OCI-LY7 (cell line): ENCODE measurements at regions not wholly inside any gene's neighbourhood (a gene's known extent, or its start where the extent isn't known, plus 50 kb on each side); places are given as distances from the start of the nearest gene placed in this dataset.

ENCODE experiments used
- BruUV-seq: library from RNA; stranded (reverse); fragments of 400-500 nt; replicated peaks from 2 replicates; lab custom pipeline; 2021; lab: Mats Ljungman, UMichigan
- CTCF ChIA-PET: fragments of 300-600 bp; sonication (Branson Sonifier 250); formaldehyde crosslinking; loops from one replicate; lab custom pipeline; 2022; ENCODE audit warnings: antibody characterized with exemption; ENCODE audit not compliant: unreplicated experiment; lab: Charles Lee
- POLR2A ChIA-PET: fragments of 300-600 bp; sonication (Branson Sonifier 250); formaldehyde crosslinking; loops from one replicate; lab custom pipeline; 2022; ENCODE audit warnings: antibody characterized with exemption; lab: Charles Lee
- DNase-seq: peaks from one replicate; pipeline ENCODE4 v3.0.0-alpha.2; 2015; ENCODE audit warnings: low spot score
- H2AFZ ChIP-seq: fragments of 200-600 bp; sonication (generic), shearing (Covaris generic); 2 replicates; pipeline ENCODE4 v1.6.1; 2014; ENCODE audit warnings: mild to moderate bottlenecking, antibody characterized with exemption, low read length, moderate library complexity
- H3K27ac ChIP-seq: fragments of 200-600 bp; sonication (generic); 2 replicates; pipeline ENCODE4 v1.5.1; 2014; ENCODE audit warnings: mixed run types, low read depth, mild to moderate bottlenecking, moderate library complexity, low read length, inconsistent platforms; ENCODE audit not compliant: poor library complexity, severe bottlenecking
- H3K36me3 ChIP-seq: fragments of 200-600 bp; sonication (generic); 2 replicates; pipeline ENCODE4 v1.6.1; 2014; ENCODE audit warnings: mild to moderate bottlenecking, antibody characterized with exemption, low read length, moderate library complexity, mixed read lengths; ENCODE audit not compliant: insufficient read depth
- H3K4me1 ChIP-seq: fragments of 200-600 bp; sonication (generic); 2 replicates; pipeline ENCODE4 v1.5.1; 2014; ENCODE audit warnings: mild to moderate bottlenecking, low read length; ENCODE audit not compliant: insufficient read depth, poor library complexity, severe bottlenecking
- H3K4me2 ChIP-seq: fragments of 200-600 bp; sonication (generic); 2 replicates; pipeline ENCODE4 v1.6.1; 2014; ENCODE audit warnings: mild to moderate bottlenecking, low read length
- H3K4me3 ChIP-seq: fragments of 200-600 bp; sonication (generic); 2 replicates; pipeline ENCODE4 v1.5.1; 2014; ENCODE audit warnings: mild to moderate bottlenecking, low read depth, low read length; ENCODE audit not compliant: poor library complexity, severe bottlenecking
- H3K79me2 ChIP-seq: fragments of 200-600 bp; sonication (generic); 2 replicates; pipeline ENCODE4 v1.6.1; 2016; ENCODE audit warnings: low read depth, mild to moderate bottlenecking, low read length, moderate library complexity, mixed read lengths; ENCODE audit not compliant: insufficient read depth
- H3K9me2 ChIP-seq: fragments of 200-600 bp; sonication (generic); 2 replicates; pipeline ENCODE4 v1.6.1; 2016; ENCODE audit warnings: mild to moderate bottlenecking, low read length, mixed read lengths; ENCODE audit not compliant: insufficient read depth
- H3K9me3 ChIP-seq: fragments of 200-600 bp; sonication (generic); 2 replicates; pipeline ENCODE4 v1.6.1; 2014; ENCODE audit warnings: mild to moderate bottlenecking, mixed run types, low read length, mixed read lengths
- H4K20me1 ChIP-seq: fragments of 200-600 bp; sonication (generic); 2 replicates; pipeline ENCODE4 v1.6.1; 2014; ENCODE audit warnings: mild to moderate bottlenecking, antibody characterized with exemption, low read length, moderate library complexity, mixed read lengths; ENCODE audit not compliant: insufficient read depth
- EZH2phosphoT487 ChIP-seq: fragments of 200-600 bp; sonication (generic); IDR thresholded peaks from 2 replicates; pipeline ENCODE4 v1.6.1; 2018; ENCODE audit warnings: low read depth, borderline replicate concordance, mild to moderate bottlenecking, mixed run types, antibody characterized with exemption, low read length, moderate library complexity, mixed read lengths
- intact Hi-C: fragments of 100-400 bp; cut with micrococcal nuclease; formaldehyde crosslinking; loops from one replicate; pipeline ENCODE4 v1.10.0; 2022; ENCODE audit not compliant: unreplicated experiment
- TF ChIP-seq, protein P1 (sequence below): fragments of 200-600 bp; sonication (generic); conservative IDR thresholded peaks from 2 replicates; pipeline ENCODE4 v1.5.1; 2014; ENCODE audit warnings: mild to moderate bottlenecking, antibody characterized with exemption, low read length, moderate library complexity, mixed read lengths

DNA sequence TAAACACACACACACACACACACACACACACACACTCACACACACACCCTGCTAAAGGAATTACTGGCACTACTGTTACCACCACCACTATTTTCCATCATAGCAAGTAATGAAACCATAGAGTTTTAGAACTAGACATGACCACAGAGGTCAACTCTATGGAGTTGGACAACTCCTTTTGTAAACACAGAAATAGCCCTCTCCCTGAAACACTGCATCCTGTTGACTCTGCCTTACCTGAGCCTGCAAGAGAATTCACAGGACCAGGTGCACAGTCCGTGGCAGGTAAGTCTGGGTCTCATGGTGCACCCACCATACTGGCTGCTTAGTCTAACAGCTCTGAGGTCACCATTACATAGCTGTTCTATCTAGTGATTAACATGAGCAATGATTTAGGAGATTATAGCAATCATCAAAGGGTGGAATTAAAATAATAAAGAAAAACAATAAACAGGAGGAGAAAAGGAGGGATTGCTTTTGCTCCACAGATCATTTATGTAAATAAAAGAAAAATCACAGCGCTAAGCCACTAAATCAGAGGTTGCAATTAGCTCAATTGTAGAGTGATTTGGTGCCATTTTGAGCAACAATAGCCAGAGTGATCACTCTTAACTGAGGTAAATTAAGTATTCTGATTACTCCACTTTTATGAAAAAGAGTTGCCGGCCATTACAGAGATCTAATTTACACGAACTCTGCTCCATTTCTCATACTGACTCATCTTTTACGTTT, 340.0 kb upstream of the RASGEF1B start:
- TF ChIP-seq EZH2phosphoT487: no peak
- TF ChIP-seq, protein P1, sequence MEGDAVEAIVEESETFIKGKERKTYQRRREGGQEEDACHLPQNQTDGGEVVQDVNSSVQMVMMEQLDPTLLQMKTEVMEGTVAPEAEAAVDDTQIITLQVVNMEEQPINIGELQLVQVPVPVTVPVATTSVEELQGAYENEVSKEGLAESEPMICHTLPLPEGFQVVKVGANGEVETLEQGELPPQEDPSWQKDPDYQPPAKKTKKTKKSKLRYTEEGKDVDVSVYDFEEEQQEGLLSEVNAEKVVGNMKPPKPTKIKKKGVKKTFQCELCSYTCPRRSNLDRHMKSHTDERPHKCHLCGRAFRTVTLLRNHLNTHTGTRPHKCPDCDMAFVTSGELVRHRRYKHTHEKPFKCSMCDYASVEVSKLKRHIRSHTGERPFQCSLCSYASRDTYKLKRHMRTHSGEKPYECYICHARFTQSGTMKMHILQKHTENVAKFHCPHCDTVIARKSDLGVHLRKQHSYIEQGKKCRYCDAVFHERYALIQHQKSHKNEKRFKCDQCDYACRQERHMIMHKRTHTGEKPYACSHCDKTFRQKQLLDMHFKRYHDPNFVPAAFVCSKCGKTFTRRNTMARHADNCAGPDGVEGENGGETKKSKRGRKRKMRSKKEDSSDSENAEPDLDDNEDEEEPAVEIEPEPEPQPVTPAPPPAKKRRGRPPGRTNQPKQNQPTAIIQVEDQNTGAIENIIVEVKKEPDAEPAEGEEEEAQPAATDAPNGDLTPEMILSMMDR: no peak
- ChIA-PET POLR2A (interaction anchor here (0.6 to 1.0 kb wide), 2 partner anchors 11 to 134 kb away, joined by 3 to 4 read pairs; no protein-coding TSS in a partner anchor), CTCF (no interaction called here)
- Histone ChIP-seq H3K4me3 (no peak overlapping the region), H3K9me3 (no peaks in the 10 kb centered on the region), H3K79me2 (no peaks in the 10 kb centered on the region), H3K4me1 (no peaks in the 10 kb centered on the region), H2AFZ (no peak overlapping the region), H3K4me2 (no peak overlapping the region), H3K27ac (no peak overlapping the region), H3K36me3 (no peaks in the 10 kb centered on the region), H3K9me2 (no peaks in the 10 kb centered on the region), H4K20me1 (no peaks in the 10 kb centered on the region)
- no TSS peak for BruUV-seq
- DNase-seq: no peak
- intact Hi-C loops: no loop called here

DNA sequence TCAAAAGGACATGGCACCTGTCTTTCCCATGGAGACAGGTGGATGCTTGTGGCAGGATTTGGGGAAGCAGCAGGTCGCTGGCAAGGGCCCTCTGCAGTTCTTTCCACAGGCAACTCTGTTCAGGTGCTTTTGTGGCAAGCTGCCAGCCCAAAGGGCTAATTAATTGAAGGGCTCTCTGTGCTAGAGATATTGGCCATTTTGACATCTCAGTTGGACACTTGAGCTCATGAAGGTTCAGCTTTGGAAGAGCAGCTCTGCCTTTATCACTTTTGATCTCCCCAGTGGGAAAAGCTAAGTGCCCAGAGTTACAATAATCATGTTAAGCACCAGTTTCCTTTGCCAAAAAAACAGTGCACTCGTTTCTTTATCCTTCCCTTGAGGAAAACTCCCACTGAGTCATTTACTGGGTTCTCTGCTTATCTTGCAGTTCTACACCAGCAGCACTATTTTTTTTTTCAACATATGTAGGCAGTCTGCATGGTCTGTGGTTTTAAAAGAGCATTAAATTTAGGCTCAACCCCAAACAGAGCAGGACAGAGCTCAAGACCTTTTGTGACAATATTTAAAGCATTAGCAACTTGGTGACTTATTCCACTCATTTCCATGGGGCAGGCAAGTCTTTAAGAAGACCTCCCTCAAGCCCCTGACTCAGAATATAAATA, 336.4 kb upstream of the RASGEF1B start:
- Histone ChIP-seq H3K9me2 (no peaks in the 10 kb centered on the region), H3K36me3 (no peaks in the 10 kb centered on the region), H3K4me2 (peak overlapping the region; percentile 28; the same call in 1 of the 2 replicates), H3K27ac (no peak overlapping the region), H3K4me1 (no peaks in the 10 kb centered on the region), H4K20me1 (no peaks in the 10 kb centered on the region), H2AFZ (peak overlapping the region; percentile 40; the same call in 1 of the 2 replicates), H3K9me3 (no peaks in the 10 kb centered on the region), H3K4me3 (no peak overlapping the region), H3K79me2 (no peaks in the 10 kb centered on the region)
- no TSS peak for BruUV-seq
- intact Hi-C loops: no loop called here
- POLR2A ChIA-PET: interaction anchor here (0.6 to 0.7 kb wide), 2 partner anchors 20 to 108 kb away, joined by 3 read pairs; no protein-coding TSS in a partner anchor
- DNase-seq: no peak
- no peak for TF ChIP-seq EZH2phosphoT487
- TF ChIP-seq, protein P1: no peak
- CTCF ChIA-PET: no interaction called here
